H1 (cell line): ENCODE measurements at regions not wholly inside any gene's neighbourhood (a gene's known extent, or its start where the extent isn't known, plus 50 kb on each side); places are given as distances from the start of the nearest gene placed in this dataset.
A peak's percentile ranks its signal among the peaks of the same experiment; 100 is the strongest.

Experiments used
- CTCF ChIA-PET: fragments of 300-600 bp; sonication (Branson Sonifier 250); formaldehyde crosslinking; loops from one replicate; lab custom pipeline; 2021; ENCODE audit not compliant: partially characterized antibody; lab: Charles Lee
- POLR2A ChIA-PET: fragments of 300-600 bp; sonication (Branson Sonifier 250); formaldehyde crosslinking; loops from one replicate; lab custom pipeline; 2021; ENCODE audit warnings: inconsistent platforms; ENCODE audit not compliant: partially characterized antibody; lab: Charles Lee
- DNase-seq, 2 experiments: peaks; one replicate each; pipeline versions ENCODE4 v3.0.0 to v3.0.0-alpha.2; 2010 to 2022; ENCODE audit warnings: low spot score in 2 of 2, low read depth in 1 of 2, mixed read lengths in 1 of 2
- FAIRE-seq: peaks from 2 replicates; lab custom pipeline; 2011; peaks lifted over from hg19 to GRCh38; lab: Jason Lieb, UNC
- H2AFZ ChIP-seq: 2 replicates; pipeline ENCODE4 v1.8.1; 2012; ENCODE audit warnings: low read length, inconsistent platforms
- H2AK5ac ChIP-seq: 2 replicates; pipeline ENCODE4 v1.6.1; 2013; ENCODE audit warnings: low read depth, low read length
- H2BK120ac ChIP-seq: replicated peaks from 2 replicates; pipeline ENCODE3; 2013; ENCODE audit warnings: low read depth, low read length, inconsistent platforms
- H2BK12ac ChIP-seq: 2 replicates; pipeline ENCODE4 v1.6.1; 2013; ENCODE audit warnings: low read depth, low read length
- H2BK15ac ChIP-seq: 2 replicates; pipeline ENCODE4 v1.6.1; 2013; ENCODE audit warnings: low read length
- H2BK20ac ChIP-seq: 2 replicates; pipeline ENCODE4 v1.6.1; 2013; ENCODE audit warnings: low read length
- H2BK5ac ChIP-seq: 2 replicates; pipeline ENCODE4 v1.6.1; 2013; ENCODE audit warnings: low read depth, low read length
- H3K14ac ChIP-seq: 2 replicates; pipeline ENCODE4 v1.6.1; 2013; ENCODE audit warnings: inconsistent platforms; ENCODE audit not compliant: insufficient read length
- H3K18ac ChIP-seq: 2 replicates; pipeline ENCODE4 v1.6.1; 2013; ENCODE audit warnings: low read length; ENCODE audit errors: extremely low read depth
- H3K23ac ChIP-seq: 2 replicates; pipeline ENCODE4 v1.6.1; 2013; ENCODE audit warnings: inconsistent platforms; ENCODE audit not compliant: insufficient read length
- H3K23me2 ChIP-seq: 2 replicates; pipeline ENCODE4 v1.6.1; 2013; ENCODE audit warnings: low read depth, low read length
- H3K27ac ChIP-seq: 2 replicates; pipeline ENCODE4 v1.6.1; 2011; ENCODE audit warnings: low read depth, low read length, inconsistent platforms
- H3K27me3 ChIP-seq, 4 experiments: replicated peaks in 1 of 4; 1 replicate in 1 of 4; 2 replicates in 3 of 4; pipeline versions ENCODE4 v1.6.1 to v1.8.1; 2011 to 2013; ENCODE audit warnings: low read length in 3 of 4, mild to moderate bottlenecking in 3 of 4, inconsistent platforms in 2 of 4, mixed read lengths in 2 of 4, moderate library complexity in 1 of 4; ENCODE audit not compliant: control insufficient read depth in 3 of 4, insufficient read depth in 3 of 4; ENCODE audit errors: extremely low read depth in 1 of 4
- H3K36me3 ChIP-seq, 4 experiments: 2 replicates each; pipeline versions ENCODE4 v1.6.1 to v1.8.1; 2011 to 2013; ENCODE audit warnings: mild to moderate bottlenecking in 4 of 4, low read length in 3 of 4, moderate library complexity in 2 of 4, control low read depth in 1 of 4, inconsistent platforms in 1 of 4; ENCODE audit not compliant: insufficient read depth in 4 of 4, control insufficient read depth in 2 of 4
- H3K4ac ChIP-seq: replicated peaks from 2 replicates; pipeline ENCODE3; 2013; ENCODE audit warnings: low read length, low read depth, mixed read lengths, inconsistent platforms; ENCODE audit not compliant: insufficient read length
- H3K4me1 ChIP-seq, 4 experiments: replicated peaks in 1 of 4; 1 replicate in 1 of 4; 2 replicates in 3 of 4; pipeline versions ENCODE4 v1.6.1 to v1.8.1; 2011 to 2013; ENCODE audit warnings: low read length in 3 of 4, inconsistent platforms in 2 of 4, mixed read lengths in 1 of 4; ENCODE audit not compliant: insufficient read depth in 4 of 4, control insufficient read depth in 3 of 4
- H3K4me2 ChIP-seq, 2 experiments: 2 replicates each; pipeline versions ENCODE4 v1.6.1 to v1.8.1; 2011 to 2013; ENCODE audit warnings: low read depth in 2 of 2, low read length in 2 of 2, control low read depth in 1 of 2, inconsistent platforms in 1 of 2, mild to moderate bottlenecking in 1 of 2; ENCODE audit not compliant: insufficient read depth in 1 of 2
- H3K4me3 ChIP-seq, 4 experiments: fragments of 200-600, 300-600 bp in 1 of 4; sonication (generic), shearing (Covaris generic), sonication (Bioruptor Twin) in 1 of 4; 2 replicates each; pipeline versions ENCODE4 v1.5.1 to v1.8.1; 2011 to 2016; ENCODE audit warnings: low read length in 4 of 4, low read depth in 3 of 4, control low read depth in 2 of 4, inconsistent platforms in 2 of 4, mild to moderate bottlenecking in 2 of 4, mixed read lengths in 1 of 4, moderate library complexity in 1 of 4; ENCODE audit not compliant: insufficient read depth in 2 of 4; ENCODE audit errors: extremely low read depth in 1 of 4
- H3K56ac ChIP-seq: replicated peaks from 2 replicates; pipeline ENCODE3; 2013; ENCODE audit warnings: low read depth, mild to moderate bottlenecking, mixed read lengths, low read length, inconsistent platforms; ENCODE audit not compliant: insufficient read length
- H3K79me1 ChIP-seq: 2 replicates; pipeline ENCODE4 v1.6.1; 2013; ENCODE audit warnings: low read depth, low read length, control low read depth
- H3K79me2 ChIP-seq, 2 experiments: 2 replicates each; pipeline versions ENCODE4 v1.6.1 to v1.8.1; 2012 to 2013; ENCODE audit warnings: low read length in 2 of 2, mild to moderate bottlenecking in 2 of 2, inconsistent platforms in 1 of 2; ENCODE audit not compliant: insufficient read depth in 2 of 2, control insufficient read depth in 1 of 2
- H3K9ac ChIP-seq, 4 experiments: replicated peaks in 1 of 4; 1 replicate in 1 of 4; 2 replicates in 3 of 4; pipeline versions ENCODE4 v1.6.1 to v1.8.1; 2011 to 2013; ENCODE audit warnings: low read depth in 3 of 4, low read length in 3 of 4, control low read depth in 2 of 4, mild to moderate bottlenecking in 2 of 4, moderate library complexity in 2 of 4, inconsistent platforms in 1 of 4; ENCODE audit errors: extremely low read depth in 1 of 4
- H3K9me3 ChIP-seq, 2 experiments: 2 replicates each; pipeline versions ENCODE4 v1.6.1 to v1.8.1; 2012 to 2013; ENCODE audit warnings: mild to moderate bottlenecking in 2 of 2, moderate library complexity in 2 of 2, control low read depth in 1 of 2, inconsistent platforms in 1 of 2, low read depth in 1 of 2, low read length in 1 of 2, mixed read lengths in 1 of 2; ENCODE audit not compliant: insufficient read depth in 2 of 2
- H4K20me1 ChIP-seq, 2 experiments: replicated peaks in 1 of 2; 2 replicates each; pipeline versions ENCODE3 to v1.8.1; 2011 to 2013; ENCODE audit warnings: inconsistent platforms in 2 of 2, low read length in 2 of 2, mild to moderate bottlenecking in 1 of 2; ENCODE audit not compliant: insufficient read depth in 2 of 2, control insufficient read depth in 1 of 2
- H4K5ac ChIP-seq: 2 replicates; pipeline ENCODE4 v1.6.1; 2013; ENCODE audit warnings: low read length, low read depth, mixed read lengths, inconsistent platforms; ENCODE audit not compliant: insufficient read length
- H4K8ac ChIP-seq: 2 replicates; pipeline ENCODE4 v1.8.0; 2013; ENCODE audit warnings: mild to moderate bottlenecking, moderate library complexity, low read length, inconsistent platforms; ENCODE audit not compliant: insufficient read depth; ENCODE audit errors: extremely low read depth
- H4K91ac ChIP-seq: replicated peaks from 2 replicates; pipeline ENCODE3; 2013; ENCODE audit warnings: low read length, mixed read lengths, inconsistent platforms; ENCODE audit not compliant: insufficient read length
- BACH1 ChIP-seq: IDR thresholded peaks from 2 replicates; pipeline ENCODE4 v1.6.1; 2012; ENCODE audit warnings: low read length, improper control_type of control experiment
- BCL11A ChIP-seq, 2 experiments: IDR thresholded peaks; one replicate each; pipeline ENCODE4 v1.6.1; 2011; ENCODE audit warnings: low read depth in 2 of 2, low read length in 2 of 2, mild to moderate bottlenecking in 2 of 2
- BRCA1 ChIP-seq: IDR thresholded peaks from 2 replicates; pipeline ENCODE4 v1.6.1; 2012; ENCODE audit warnings: low read depth, low read length, improper control_type of control experiment
- CREB1 ChIP-seq: IDR thresholded peaks from 2 replicates; pipeline ENCODE4 v1.6.1; 2012; ENCODE audit warnings: inconsistent platforms
- EZH2 ChIP-seq: fragments of 200-600 bp; sonication (generic); IDR thresholded peaks from 2 replicates; pipeline ENCODE4 v1.7.1; 2012; ENCODE audit warnings: low read depth, mild to moderate bottlenecking, moderate library complexity, low read length, inconsistent platforms; ENCODE audit not compliant: severe bottlenecking
- HDAC6 ChIP-seq: IDR thresholded peaks from one replicate; pipeline ENCODE4 v1.7.1; 2012; ENCODE audit warnings: low read depth, mild to moderate bottlenecking, inconsistent platforms, low read length, moderate library complexity
- JUN ChIP-seq: IDR thresholded peaks from 2 replicates; pipeline ENCODE4 v1.6.1; 2011; ENCODE audit warnings: low read depth, mild to moderate bottlenecking, improper control_type of control experiment, low read length
- POU5F1 ChIP-seq: IDR thresholded peaks from 2 replicates; pipeline ENCODE4 v1.6.1; 2011; ENCODE audit warnings: low read depth, mild to moderate bottlenecking, low read length, moderate library complexity
- SIRT6 ChIP-seq: IDR thresholded peaks from one replicate; pipeline ENCODE4 v1.7.1; 2012; ENCODE audit warnings: low read length, inconsistent platforms
- SP1 ChIP-seq: IDR thresholded peaks from 2 replicates; pipeline ENCODE4 v1.6.1; 2011; ENCODE audit warnings: low read depth, low read length
- TAF7 ChIP-seq: optimal IDR thresholded peaks from 2 replicates; pipeline ENCODE3; 2011; ENCODE audit warnings: low read depth, mild to moderate bottlenecking, inconsistent platforms, low read length, moderate library complexity, borderline replicate concordance
- YY1 ChIP-seq: IDR thresholded peaks from 2 replicates; pipeline ENCODE4 v1.6.1; 2011; ENCODE audit warnings: low read depth, mild to moderate bottlenecking, low read length
- WGBS, 2 experiments: shearing (Covaris generic) in 1 of 2; methylation state at CpG; one replicate each; pipeline versions ENCODE4 v1.1.6 to v1.1.7; 2013 to 2015; ENCODE audit warnings: low lambda C conversion rate in 2 of 2, mixed read lengths in 2 of 2, inconsistent platforms in 1 of 2, low coverage in 1 of 2, missing lambda C conversion rate in 1 of 2; ENCODE audit not compliant: insufficient replicate concordance in 2 of 2, insufficient coverage in 1 of 2, insufficient read length in 1 of 2; ENCODE audit errors: extremely low coverage in 1 of 2, missing lambda C conversion rate in 1 of 2; 5-methylcytosine and 5-hydroxymethylcytosine counted together
- TF ChIP-seq, protein P1 (sequence below): IDR thresholded peaks from 2 replicates; pipeline ENCODE4 v1.6.1; 2011; ENCODE audit warnings: low read depth, mild to moderate bottlenecking, low read length; ENCODE audit not compliant: insufficient read depth

DNA sequence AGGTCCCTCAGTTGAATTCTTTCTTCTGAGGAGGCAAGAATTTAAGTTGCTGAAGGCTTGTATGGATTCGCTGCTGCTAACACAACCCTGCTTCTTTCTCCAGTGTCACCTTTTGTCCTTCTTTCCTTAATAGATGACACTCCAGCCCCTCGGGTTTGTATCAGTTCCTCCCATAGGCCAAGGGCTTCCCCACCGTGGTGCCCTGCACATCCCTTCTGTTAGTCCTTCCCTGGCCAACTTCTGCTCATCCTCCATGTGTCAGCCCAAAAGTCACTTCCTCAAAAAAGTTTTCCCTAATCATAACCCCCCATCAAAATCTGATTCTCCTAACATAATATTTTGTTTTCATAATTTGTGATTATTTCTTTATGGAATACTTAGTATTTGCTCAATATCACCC is 190.4 kb downstream of the RHOU start:
- FAIRE-seq: no peak

More for the DNA sequence above, 190.4 kb downstream of the RHOU start:
- Histone ChIP-seq H3K4me1 (no peaks in the 10 kb centered on the region), H3K18ac (no peak overlapping the region), H3K23ac (no peak overlapping the region), H3K27me3 (no peaks in the 10 kb centered on the region), H4K5ac (no peak overlapping the region), H3K23me2 (no peaks in the 10 kb centered on the region; the same call in 1 of the 2 replicates), H2BK15ac (0 out of 2 replicates have a peak overlapping the region, but pooled peaks have one; percentile 9), H2AK5ac (no peak overlapping the region), H3K79me1 (no peaks in the 10 kb centered on the region), H2AFZ (no peak overlapping the region), H2BK5ac (no peak overlapping the region), H4K91ac (no peak overlapping the region), H3K79me2 (no peaks in the 10 kb centered on the region), H3K9me3 (peaks cover 4 to 6% of the 10 kb centered on the region in 2 experiments; a peak in 3 of 4 replicates), H3K56ac (no peak overlapping the region), H4K20me1 (no peaks in the 10 kb centered on the region), H3K36me3 (no peaks in the 10 kb centered on the region), H3K4me3 (no peak overlapping the region), H2BK12ac (no peak overlapping the region), H2BK20ac (no peak overlapping the region), H4K8ac (no peak overlapping the region), H2BK120ac (no peak overlapping the region), H3K9ac (no peak overlapping the region), H3K4ac (no peak overlapping the region)
- 84% methylated on average over 3 of the region's 3 CpGs; no CpG with 5 or more reads in 1 of the 2 experiments for WGBS, 2 experiments
- no peak for DNase-seq
- TF ChIP-seq EZH2 (no peak), CREB1 (no peak), BACH1 (no peak), BCL11A (IDR thresholded peaks at IDR 0.05; ENCODE audit: low read depth in 2 of 2, low read length in 2 of 2) (no peak), SIRT6 (no peak), HDAC6 (no peak), BRCA1 (no peak), POU5F1 (no peak), TAF7 (no peak), YY1 (no peak), JUN (no peak), SP1 (no peak)
- TF ChIP-seq, protein P1, sequence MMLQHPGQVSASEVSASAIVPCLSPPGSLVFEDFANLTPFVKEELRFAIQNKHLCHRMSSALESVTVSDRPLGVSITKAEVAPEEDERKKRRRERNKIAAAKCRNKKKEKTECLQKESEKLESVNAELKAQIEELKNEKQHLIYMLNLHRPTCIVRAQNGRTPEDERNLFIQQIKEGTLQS: no peak
- TF ChIP-seq, all 59 proteins: peak for 0
- H3K14ac ChIP-seq: no peak overlapping the region
- CTCF ChIA-PET: no interaction called here
- POLR2A ChIA-PET: no interaction called here
- no peak overlapping the region for H3K4me2 ChIP-seq
- no peak overlapping the region for H3K27ac ChIP-seq
